ENCODE measurements at regions not wholly inside any gene's neighbourhood (a gene's known extent, or its start where the extent isn't known, plus 50 kb on each side); places are given as distances from the start of the nearest gene placed in this dataset.
A peak's percentile ranks its signal among the peaks of the same experiment; 100 is the strongest.

- TF ChIP-seq POLR2A (IDR thresholded peaks at IDR 0.05; ENCODE audit: extremely low read depth, insufficient read length): no peak
- TF ChIP-seq CTCF (IDR thresholded peaks at IDR 0.05; ENCODE audit: low read depth, low read length): peak; percentile 18
These were observed 112.7 kb upstream of the TACR1 start for GRCh38 chr2:75311993-75312392.
